Endothelial cell of umbilical vein (primary cell): ENCODE measurements at regions not wholly inside any gene's neighbourhood (a gene's known extent, or its start where the extent isn't known, plus 50 kb on each side); places are given as distances from the start of the nearest gene placed in this dataset.

Source experiments
- BruUV-seq: library from RNA; stranded (reverse); fragments of 400-500 nt; replicated peaks from 2 replicates; lab custom pipeline; 2021; lab: Mats Ljungman, UMichigan
- CTCF ChIA-PET: fragments of 300-600, 350-600 bp; sonication (Branson Sonifier 250); formaldehyde crosslinking; loops from one replicate; lab custom pipeline; 2021; ENCODE audit warnings: antibody characterized with exemption, inconsistent platforms; lab: Charles Lee
- POLR2A ChIA-PET: fragments of 300-600, 350-600 bp; sonication (Branson Sonifier 250); formaldehyde crosslinking; loops from one replicate; lab custom pipeline; 2021; ENCODE audit warnings: antibody characterized with exemption, inconsistent platforms; lab: Charles Lee
- DNase-seq: peaks from one replicate; pipeline ENCODE4 v3.0.0-alpha.2; 2011; ENCODE audit warnings: low read depth, low spot score
- FAIRE-seq: peaks from 2 replicates; lab custom pipeline; 2011; peaks lifted over from hg19 to GRCh38; lab: Jason Lieb, UNC
- H2AFZ ChIP-seq: 2 replicates; pipeline ENCODE4 v1.6.0; 2012; ENCODE audit warnings: low read depth, low read length, control low read depth, inconsistent platforms
- H3K27ac ChIP-seq: 2 replicates; pipeline ENCODE4 v1.5.1; 2011; ENCODE audit warnings: low read depth, mild to moderate bottlenecking, control low read depth, low read length, moderate library complexity; ENCODE audit not compliant: insufficient read depth
- H3K27me3 ChIP-seq, 2 experiments: 2 replicates each; pipeline versions ENCODE4 v1.6.0 to v1.6.1; 2011; ENCODE audit warnings: low read length in 2 of 2, mixed read lengths in 1 of 2; ENCODE audit not compliant: control insufficient read depth in 2 of 2, insufficient read depth in 2 of 2
- H3K36me3 ChIP-seq, 2 experiments: 2 replicates in 1 of 2; 3 replicates in 1 of 2; pipeline ENCODE4 v1.5.1; 2011; ENCODE audit warnings: low read length in 2 of 2, mild to moderate bottlenecking in 1 of 2, moderate library complexity in 1 of 2; ENCODE audit not compliant: control insufficient read depth in 2 of 2, insufficient read depth in 2 of 2; ENCODE audit errors: extremely low read depth in 1 of 2
- H3K4me1 ChIP-seq: 3 replicates; pipeline ENCODE4 v1.5.1; 2011; ENCODE audit warnings: mild to moderate bottlenecking, low read length; ENCODE audit not compliant: control insufficient read depth, insufficient read depth; ENCODE audit errors: extremely low read depth
- H3K4me2 ChIP-seq: 2 replicates; pipeline ENCODE4 v1.6.1; 2011; ENCODE audit warnings: low read length, control low read depth, mixed read lengths; ENCODE audit not compliant: insufficient read depth
- H3K4me3 ChIP-seq, 3 experiments: fragments of 200-600 bp in 1 of 3; sonication (generic), shearing (Covaris generic) in 1 of 3; replicated peaks in 1 of 3; 2 replicates each; pipeline ENCODE4 v1.5.1; 2011 to 2016; ENCODE audit warnings: control low read depth in 3 of 3, low read length in 3 of 3, mild to moderate bottlenecking in 2 of 3, inconsistent platforms in 1 of 3, low read depth in 1 of 3, moderate library complexity in 1 of 3; ENCODE audit not compliant: insufficient read depth in 1 of 3
- H3K79me2 ChIP-seq: 2 replicates; pipeline ENCODE4 v1.6.0; 2012; ENCODE audit warnings: low read length, inconsistent platforms; ENCODE audit not compliant: control insufficient read depth, insufficient read depth
- H3K9ac ChIP-seq: replicated peaks from 2 replicates; pipeline ENCODE3; 2011; ENCODE audit warnings: low read length, control low read depth; ENCODE audit not compliant: insufficient read depth; ENCODE audit errors: extremely low read depth
- H3K9me1 ChIP-seq: replicated peaks from 3 replicates; pipeline ENCODE4 v1.6.0; 2011; ENCODE audit warnings: mild to moderate bottlenecking, low read length; ENCODE audit not compliant: control insufficient read depth, insufficient read depth; ENCODE audit errors: extremely low read depth
- H3K9me3 ChIP-seq: replicated peaks from 2 replicates; pipeline ENCODE4 v1.5.1; 2012; ENCODE audit warnings: low read length, inconsistent platforms; ENCODE audit not compliant: control insufficient read depth, insufficient read depth
- H4K20me1 ChIP-seq: replicated peaks from 2 replicates; pipeline ENCODE3; 2011; ENCODE audit warnings: mild to moderate bottlenecking, low read length; ENCODE audit not compliant: control insufficient read depth, insufficient read depth; ENCODE audit errors: extremely low read depth
- CTCF ChIP-seq, 2 donors: IDR thresholded peaks; 1 replicate in 1 of 2; 2 replicates in 1 of 2; pipeline ENCODE4 v1.5.1; 2011; ENCODE audit warnings: low read length in 2 of 2, mild to moderate bottlenecking in 2 of 2, moderate library complexity in 2 of 2, control low read depth in 1 of 2, inconsistent platforms in 1 of 2, low read depth in 1 of 2; ENCODE audit not compliant: insufficient read depth in 1 of 2; ENCODE audit errors: extremely low read depth in 1 of 2
- EZH2 ChIP-seq: IDR thresholded peaks from 2 replicates; pipeline ENCODE4 v1.6.1; 2012; ENCODE audit warnings: borderline replicate concordance, low read depth, mild to moderate bottlenecking, moderate library complexity, low read length, inconsistent platforms; ENCODE audit not compliant: severe bottlenecking
- FOS ChIP-seq: IDR thresholded peaks from 2 replicates; pipeline ENCODE4 v1.6.1; 2011; ENCODE audit warnings: mild to moderate bottlenecking, low read length, moderate library complexity, borderline replicate concordance; ENCODE audit not compliant: insufficient read depth
- GATA2 ChIP-seq: IDR thresholded peaks from 2 replicates; pipeline ENCODE4 v1.7.0; 2011; ENCODE audit warnings: low read depth, mild to moderate bottlenecking, moderate library complexity, mixed read lengths, low read length; ENCODE audit not compliant: insufficient read length, insufficient read depth
- JUN ChIP-seq: IDR thresholded peaks from 2 replicates; pipeline ENCODE4 v1.6.1; 2011; ENCODE audit warnings: borderline replicate concordance, low read depth; ENCODE audit not compliant: insufficient read length, insufficient read depth
- MAX ChIP-seq: IDR thresholded peaks from 2 replicates; pipeline ENCODE4 v1.6.1; 2011; ENCODE audit not compliant: insufficient read depth, insufficient read length
- MYC ChIP-seq: IDR thresholded peaks from one replicate; pipeline ENCODE4 v1.6.1; 2011; ENCODE audit warnings: mild to moderate bottlenecking, low read depth, low read length
- POLR2A ChIP-seq: IDR thresholded peaks from 2 replicates; pipeline ENCODE4 v1.6.1; 2012; ENCODE audit warnings: low read depth, mild to moderate bottlenecking, control low read depth, low read length
- POLR2AphosphoS5 ChIP-seq: IDR thresholded peaks from 2 replicates; pipeline ENCODE4 v1.6.1; 2012; ENCODE audit warnings: low read depth, mild to moderate bottlenecking, control low read depth, low read length, moderate library complexity; ENCODE audit not compliant: insufficient read depth
- dilution Hi-C: fragments of 300-500 bp; cut with MboI; formaldehyde crosslinking; loops from one replicate; pipeline ENCODE4 v1.15.0; 2019; ENCODE audit warnings: low sequenced_read_pairs; ENCODE audit not compliant: extremely low pct_ligation_motif_present
- intact Hi-C: fragments of 100-400 bp; cut with micrococcal nuclease; formaldehyde crosslinking; loops from one replicate; pipeline ENCODE4 v1.10.0; 2022

GRCh38 chr2:52454962-52455361 lies 1312.6 kb upstream of the CHAC2 start:
- H3K27ac ChIP-seq, result no peak overlapping the region
- dilution Hi-C loops, result no loop called here
- FAIRE-seq, result no peak
- no peaks in the 10 kb centered on the region for H3K9me1 ChIP-seq
- no peaks in the 10 kb centered on the region for H3K79me2 ChIP-seq
- no peak for DNase-seq
- H3K4me1 ChIP-seq, result no peaks in the 10 kb centered on the region
- H3K9me3 ChIP-seq, result no peaks in the 10 kb centered on the region
- ChIA-PET POLR2A (no interaction called here), CTCF (no interaction called here)
- no peaks in the 10 kb centered on the region for H3K27me3 ChIP-seq
- no peaks in the 10 kb centered on the region for H4K20me1 ChIP-seq
- no peak overlapping the region for H3K9ac ChIP-seq
- H3K4me2 ChIP-seq, result no peak overlapping the region
- no peak for TF ChIP-seq JUN
- no peak for TF ChIP-seq CTCF (IDR thresholded peaks at IDR 0.05; ENCODE audit: extremely low read depth in 1 of 2, insufficient read depth in 1 of 2, low read depth in 1 of 2, low read length in 2 of 2)
- TF ChIP-seq POLR2AphosphoS5, result no peak
- TF ChIP-seq MYC, result no peak
- no peak for TF ChIP-seq MAX
- no peak for TF ChIP-seq POLR2A
- no peak for TF ChIP-seq EZH2
- TF ChIP-seq GATA2, result no peak
- TF ChIP-seq FOS, result no peak
- no peaks in the 10 kb centered on the region for H3K36me3 ChIP-seq
- H3K4me3 ChIP-seq, result no peak overlapping the region
- no TSS peak for BruUV-seq
- intact Hi-C loops, result no loop called here
- no peak overlapping the region for H2AFZ ChIP-seq
